IPS-18c (cell line): ENCODE measurements at regions not wholly inside any gene's neighbourhood (a gene's known extent, or its start where the extent isn't known, plus 50 kb on each side); places are given as distances from the start of the nearest gene placed in this dataset.
"Not testable (repeated sequence)": the region's sequence is repeated elsewhere in the genome, so short reads cannot be mapped to it uniquely, and the experiment has no call there.

Source experiments
- H3K4me3 ChIP-seq: 2 replicates; pipeline ENCODE4 v1.7.0; 2013; ENCODE audit warnings: low read depth, mild to moderate bottlenecking, low read length, moderate library complexity; ENCODE audit not compliant: insufficient read depth
- H3K9me3 ChIP-seq: one replicate; pipeline ENCODE4 v1.6.1; 2013; ENCODE audit warnings: mild to moderate bottlenecking, low read length, moderate library complexity; ENCODE audit not compliant: control insufficient read depth, insufficient read depth

DNA sequence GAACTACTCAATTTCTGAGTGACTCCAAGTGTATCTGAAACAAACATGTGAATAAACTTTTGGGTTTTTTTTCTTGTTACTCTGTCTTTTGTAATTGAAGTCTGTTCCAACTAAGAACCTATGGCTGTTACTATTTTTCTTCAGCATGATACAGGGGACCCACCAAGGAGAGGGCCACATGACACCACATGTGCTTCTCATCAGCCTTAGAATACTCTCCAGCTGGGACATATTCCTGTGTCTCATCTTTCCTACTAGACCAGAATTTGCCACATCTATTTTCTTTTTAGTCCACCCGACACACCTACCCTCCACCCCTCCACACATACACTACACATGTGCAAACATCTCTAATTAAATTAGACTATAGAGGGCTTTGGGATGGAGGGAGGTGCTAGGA is 191.7 kb upstream of the NDUFV2 start:
- peaks cover 8% of the 10 kb centered on the region for H3K9me3 ChIP-seq
- no peak overlapping the region for H3K4me3 ChIP-seq

DNA sequence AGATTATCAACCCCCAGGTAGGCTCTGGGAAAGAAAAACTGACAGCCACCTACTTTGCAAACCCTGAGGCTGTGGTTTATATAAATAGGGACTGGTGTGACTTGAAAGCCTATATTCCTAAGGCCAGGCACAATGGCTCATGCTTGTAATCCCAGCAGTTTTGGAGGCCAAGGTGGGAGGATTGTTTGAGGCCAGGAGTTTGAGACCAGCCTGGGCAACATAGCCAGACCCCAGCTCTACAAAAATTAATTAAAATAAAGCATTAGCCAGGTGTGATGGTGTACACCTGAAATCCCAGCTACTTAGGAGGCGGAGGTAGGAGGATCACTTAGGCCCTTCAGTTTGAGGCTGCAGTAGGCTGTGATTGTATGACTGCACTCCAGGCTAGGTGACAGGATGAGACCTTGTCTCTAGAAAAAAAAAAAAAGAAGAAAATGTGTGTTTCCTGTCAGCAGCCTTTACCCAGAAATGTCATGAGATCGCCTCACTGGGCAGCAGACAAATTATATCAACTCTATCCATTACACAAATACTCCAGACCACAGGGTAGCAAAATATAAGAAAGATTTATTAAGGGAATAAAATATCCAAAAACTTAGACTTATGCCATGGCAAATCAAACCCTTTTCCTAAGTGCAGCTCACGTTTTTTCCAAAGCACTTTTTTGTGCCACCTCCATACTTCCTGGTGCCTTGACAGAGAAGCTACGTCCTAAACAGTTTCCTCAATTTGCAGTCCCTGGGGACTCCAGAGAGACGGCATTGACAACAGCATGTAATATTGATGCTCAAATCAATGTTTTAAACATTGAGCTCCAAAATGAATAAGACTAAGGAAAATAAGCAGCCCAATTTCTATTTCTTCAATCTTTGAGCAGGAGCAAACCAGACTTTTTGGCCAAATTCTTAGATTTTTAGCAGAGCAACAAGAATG is 190.8 kb upstream of the NDUFV2 start:
- H3K9me3 ChIP-seq: peaks cover 8% of the 10 kb centered on the region
- no peak overlapping the region for H3K4me3 ChIP-seq

DNA sequence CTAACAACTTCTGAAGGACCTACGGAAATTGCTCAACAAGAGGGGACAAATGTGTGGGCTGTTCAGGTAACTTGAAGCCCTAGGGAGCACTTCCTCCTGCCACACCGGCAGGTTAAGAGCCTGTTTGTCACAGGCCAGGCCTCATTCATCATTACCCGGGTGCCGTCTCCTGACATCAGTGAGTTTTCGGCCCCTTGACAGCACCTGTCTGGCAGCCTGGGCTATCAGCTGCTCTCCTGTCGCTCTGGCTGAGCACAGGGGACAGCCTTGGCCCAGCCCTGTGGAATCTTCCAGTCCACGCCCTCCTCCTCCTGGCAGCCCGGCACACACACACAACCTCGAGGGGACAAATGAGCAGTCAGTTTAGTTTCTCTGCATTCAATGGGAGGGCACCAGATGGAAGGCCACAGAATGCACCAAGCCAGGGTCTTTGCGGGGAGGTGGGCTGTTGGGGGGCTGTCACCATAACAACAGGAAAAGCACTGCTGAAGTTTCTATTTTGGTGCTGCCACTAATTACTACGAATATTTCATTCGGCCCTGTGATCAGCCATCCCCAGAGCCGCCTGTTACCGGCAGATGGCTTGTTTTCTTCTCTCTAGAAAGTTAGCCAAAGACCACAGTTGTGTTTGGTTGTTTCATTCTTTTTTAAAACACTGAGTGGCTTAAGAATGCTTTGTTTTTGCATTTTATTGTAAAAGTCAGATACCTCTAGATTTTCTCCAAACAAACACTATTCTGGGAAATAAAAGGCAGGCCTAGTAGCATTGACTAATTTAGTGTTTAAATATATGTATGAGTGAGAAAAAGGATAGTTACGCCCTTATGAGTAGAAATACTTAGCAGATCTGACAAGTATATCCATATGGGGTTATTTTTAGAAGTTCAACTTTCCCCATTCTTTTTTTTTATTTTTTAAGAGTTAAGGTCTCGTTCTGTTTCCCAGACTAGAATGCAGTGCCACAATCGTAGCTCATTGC is 189.9 kb upstream of the NDUFV2 start:
- Histone ChIP-seq H3K9me3 (peaks cover 8% of the 10 kb centered on the region), H3K4me3 (no peak overlapping the region)

- H3K4me3 ChIP-seq, H3K9me3 ChIP-seq: not testable (repeated sequence)
Measured at GRCh38 chr18:8913606-8914403, 188.7 kb upstream of the NDUFV2 start.

GRCh38 chr18:8914404-8915264 is 187.9 kb upstream of the NDUFV2 start:
- not testable (repeated sequence) for H3K4me3 ChIP-seq, H3K9me3 ChIP-seq

GRCh38 chr18:8920856-8921787 is 181.4 kb upstream of the NDUFV2 start:
- not testable (repeated sequence) for H3K4me3 ChIP-seq, H3K9me3 ChIP-seq

DNA sequence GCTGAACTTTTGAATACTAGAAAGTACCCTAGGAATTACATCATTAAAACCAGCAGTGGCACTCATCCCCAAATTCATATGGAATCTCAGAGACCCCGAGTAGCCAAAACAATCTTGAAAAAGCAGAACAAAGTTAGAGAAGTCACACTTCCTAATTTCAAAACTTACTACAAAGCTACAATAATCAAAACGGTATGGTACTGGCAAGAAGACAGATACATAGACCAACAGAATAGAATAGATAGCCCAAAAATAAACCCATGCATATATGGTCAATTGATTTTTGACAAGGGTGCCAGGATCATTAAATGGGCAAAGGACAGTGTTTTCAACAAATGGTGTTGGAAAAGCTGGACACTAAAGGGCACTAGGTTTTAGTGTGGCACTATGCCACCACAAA is 176.0 kb upstream of the NDUFV2 start:
- H3K9me3 ChIP-seq: peaks cover 7% of the 10 kb centered on the region
- H3K4me3 ChIP-seq: no peak overlapping the region

DNA sequence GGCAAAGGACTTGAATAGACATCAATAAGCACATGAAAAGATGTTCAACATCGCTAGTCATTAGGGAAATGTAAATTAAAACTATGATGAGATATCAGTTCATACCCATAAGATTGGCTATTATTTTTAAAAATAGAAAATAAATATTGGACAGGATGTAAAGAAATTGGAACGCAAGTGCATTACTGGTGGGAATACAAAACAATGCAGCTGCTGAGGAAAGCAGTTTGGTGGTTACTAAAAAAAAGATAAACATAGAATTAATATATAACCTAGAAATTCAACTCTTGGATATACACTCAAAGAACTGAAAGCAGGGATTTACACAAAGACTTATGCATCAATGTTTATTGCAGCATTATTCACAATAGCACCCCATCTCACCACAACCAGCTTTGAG is 174.5 kb upstream of the NDUFV2 start:
- Histone ChIP-seq H3K4me3 (no peak overlapping the region), H3K9me3 (peaks cover 9% of the 10 kb centered on the region)

- no peak overlapping the region for H3K4me3 ChIP-seq
- H3K9me3 ChIP-seq: peaks cover 11% of the 10 kb centered on the region
Measured at GRCh38 chr18:8928847-8929780, 173.4 kb upstream of the NDUFV2 start.

- Histone ChIP-seq H3K9me3 (peaks cover 11% of the 10 kb centered on the region), H3K4me3 (no peak overlapping the region)
Measured at GRCh38 chr18:8930990-8931616, 171.4 kb upstream of the NDUFV2 start.

DNA sequence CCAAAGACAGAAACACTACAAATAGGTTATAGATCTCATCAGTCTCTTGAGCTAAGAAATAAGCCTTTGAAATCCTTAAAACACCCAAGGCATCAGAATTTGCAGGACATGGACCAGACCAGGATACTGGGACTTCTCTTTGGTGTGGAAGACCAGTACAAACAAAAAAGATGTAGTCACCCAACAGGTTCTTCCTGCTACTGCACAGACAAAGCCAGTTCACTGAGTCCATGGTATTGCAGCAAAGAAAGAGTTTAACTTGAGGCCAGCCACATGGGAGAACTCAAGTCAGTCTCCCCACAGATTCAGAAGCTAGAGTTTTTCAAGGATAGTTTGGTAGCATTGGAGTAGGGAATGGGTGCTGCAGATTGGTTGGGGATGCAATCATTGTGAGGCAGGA is 169.6 kb upstream of the NDUFV2 start:
- Histone ChIP-seq H3K9me3 (peaks cover 11% of the 10 kb centered on the region), H3K4me3 (no peak overlapping the region)

DNA sequence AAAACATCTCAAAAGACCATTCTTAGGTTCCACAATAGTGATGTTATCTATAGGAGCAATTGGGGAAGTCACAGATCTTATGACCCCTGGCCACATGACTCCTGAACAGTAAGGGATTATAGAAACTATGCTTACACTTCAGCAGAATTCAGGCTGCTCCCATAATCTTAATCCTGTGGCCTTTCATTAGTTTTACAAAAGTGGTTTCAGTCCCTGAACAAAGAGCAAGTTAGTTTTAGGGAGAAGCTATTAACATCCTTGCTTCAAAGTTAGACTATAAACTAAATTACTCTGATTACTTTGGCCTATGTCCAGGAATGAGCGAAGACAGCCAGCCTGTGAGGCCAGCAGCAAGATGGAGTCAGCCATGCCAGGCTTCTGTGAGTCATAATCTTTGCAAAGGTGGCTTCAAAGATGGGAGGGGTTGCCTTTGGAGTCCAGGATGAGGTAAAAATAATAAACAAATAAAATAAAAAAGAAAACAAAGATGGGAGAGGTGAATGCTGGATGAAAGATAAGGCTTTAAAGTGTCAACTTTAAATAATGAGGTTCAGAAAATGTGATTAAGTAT is 168.7 kb upstream of the NDUFV2 start:
- no peak overlapping the region for H3K4me3 ChIP-seq
- peaks cover 11% of the 10 kb centered on the region for H3K9me3 ChIP-seq

- H3K9me3 ChIP-seq, H3K4me3 ChIP-seq: not testable (repeated sequence)
Measured at GRCh38 chr18:8935346-8935745, 167.2 kb upstream of the NDUFV2 start.

- H3K9me3 ChIP-seq: peaks cover 4% of the 10 kb centered on the region
- H3K4me3 ChIP-seq: no peak overlapping the region
Measured at GRCh38 chr18:8936619-8937018, 165.9 kb upstream of the NDUFV2 start.
